Sigmoid colon (tissue), 4 donors: ENCODE measurements at regions not wholly inside any gene's neighbourhood (a gene's known extent, or its start where the extent isn't known, plus 50 kb on each side); places are given as distances from the start of the nearest gene placed in this dataset.

Source experiments
- CTCF ChIP-seq, 4 experiments: fragments of 450-650 bp in 3 of 4; fragments of 200-600 bp in 1 of 4; IDR thresholded peaks; one replicate each; pipeline ENCODE4 v1.5.1; 2016 to 2019; ENCODE audit warnings: antibody characterized with exemption in 4 of 4, mild to moderate bottlenecking in 3 of 4, moderate library complexity in 2 of 4
- EP300 ChIP-seq, 4 donors: sonication (generic); formaldehyde crosslinking; IDR thresholded peaks; one replicate each; pipeline ENCODE4 v1.6.1; 2017; ENCODE audit warnings: antibody characterized with exemption in 4 of 4
- POLR2A ChIP-seq, 2 donors: fragments of 450-650 bp; IDR thresholded peaks; one replicate each; pipeline ENCODE4 v1.6.1; 2016; ENCODE audit warnings: antibody characterized with exemption in 2 of 2, mild to moderate bottlenecking in 2 of 2, moderate library complexity in 2 of 2

- TF ChIP-seq CTCF (IDR thresholded peaks at IDR 0.05) (no peak), POLR2A (IDR thresholded peaks at IDR 0.05) (no peak), EP300 (IDR thresholded peaks at IDR 0.05) (no peak)
Observed at GRCh38 chr1:13893409-13893821, 193.4 kb downstream of the PRDM2 start.
